Loucy (cell line): ENCODE measurements at regions not wholly inside any gene's neighbourhood (a gene's known extent, or its start where the extent isn't known, plus 50 kb on each side); places are given as distances from the start of the nearest gene placed in this dataset.

Experiments
- CTCF ChIP-seq: fragments of 200-600 bp; sonication (generic); conservative IDR thresholded peaks from 2 replicates; pipeline ENCODE4 v1.5.1; 2014; ENCODE audit warnings: mild to moderate bottlenecking, antibody characterized with exemption, low read length
- EZH2phosphoT487 ChIP-seq: fragments of 200-600 bp; IDR thresholded peaks from 2 replicates; pipeline ENCODE4 v1.6.1; 2018; ENCODE audit warnings: antibody characterized with exemption, mild to moderate bottlenecking, moderate library complexity, borderline replicate concordance

DNA sequence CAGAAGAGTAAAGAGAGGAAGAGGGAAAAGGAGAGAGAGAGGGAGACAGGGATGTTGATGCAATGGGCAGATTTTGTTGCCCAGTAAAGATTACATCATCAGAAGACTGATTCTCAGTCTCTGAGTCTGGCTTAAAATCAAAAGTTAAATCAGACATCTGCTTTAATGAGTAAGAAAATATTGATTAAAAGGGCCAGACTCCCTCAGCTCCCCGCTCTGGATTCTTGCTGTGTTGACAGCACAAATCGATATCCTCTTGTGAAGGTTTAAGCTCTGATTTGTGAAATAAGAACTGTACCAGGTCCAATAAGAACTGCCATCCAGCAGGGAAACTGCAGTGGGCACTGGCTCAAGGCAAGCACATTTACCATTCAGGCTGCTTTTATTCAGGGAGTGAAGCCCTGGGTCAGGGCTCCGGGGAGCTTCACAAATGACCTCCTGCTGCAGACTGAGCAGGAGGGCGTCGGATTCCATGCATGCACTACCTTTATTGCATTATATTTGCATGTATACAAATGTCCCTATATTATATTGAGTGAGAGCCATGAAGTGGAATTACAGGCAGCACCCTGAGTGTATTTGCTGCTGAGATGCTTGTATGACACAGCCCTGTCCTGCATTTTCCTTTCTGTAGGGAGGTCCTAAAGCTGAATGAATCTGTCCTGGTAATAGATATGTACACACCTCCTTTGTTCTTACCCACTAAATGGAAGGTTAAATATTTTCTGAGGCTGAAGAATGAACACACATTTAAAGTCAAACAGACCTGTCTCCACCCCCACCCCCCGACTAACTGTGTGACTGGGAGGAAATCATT, 401.5 kb downstream of the REEP3 start:
- TF ChIP-seq EZH2phosphoT487 (no peak), CTCF (no peak)
